C4-2B (cell line): ENCODE measurements at regions not wholly inside any gene's neighbourhood (a gene's known extent, or its start where the extent isn't known, plus 50 kb on each side); places are given as distances from the start of the nearest gene placed in this dataset.

Experiments used
- ZFX ChIP-seq: fragments of 450-650 bp; IDR thresholded peaks from 2 replicates; pipeline ENCODE4 v1.6.1; 2017
- TF ChIP-seq, protein P1 (sequence below): fragments of 450-650 bp; conservative IDR thresholded peaks from 2 replicates; pipeline ENCODE4 v1.5.1; 2017; ENCODE audit warnings: mild to moderate bottlenecking

DNA sequence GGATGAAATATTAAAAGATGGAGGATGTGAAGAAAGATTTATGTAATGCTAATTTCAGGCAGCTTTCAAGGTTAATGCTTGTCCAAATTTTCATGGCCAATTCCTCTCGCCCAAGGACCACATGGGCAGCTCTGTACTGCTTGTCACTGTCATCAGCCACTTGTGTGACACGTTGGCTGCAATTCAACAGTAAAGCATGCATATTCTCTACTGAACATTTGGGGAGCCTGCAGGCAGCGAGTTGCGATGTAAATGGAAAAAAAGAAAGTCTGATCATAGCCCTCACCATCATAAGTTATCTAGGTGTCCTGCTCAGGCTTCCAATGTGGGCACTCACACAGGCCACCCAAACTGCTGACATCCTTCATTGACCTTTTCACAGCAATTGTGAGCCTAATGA lies 1026.8 kb upstream of the NR2F2 start:
- TF ChIP-seq, protein P1, sequence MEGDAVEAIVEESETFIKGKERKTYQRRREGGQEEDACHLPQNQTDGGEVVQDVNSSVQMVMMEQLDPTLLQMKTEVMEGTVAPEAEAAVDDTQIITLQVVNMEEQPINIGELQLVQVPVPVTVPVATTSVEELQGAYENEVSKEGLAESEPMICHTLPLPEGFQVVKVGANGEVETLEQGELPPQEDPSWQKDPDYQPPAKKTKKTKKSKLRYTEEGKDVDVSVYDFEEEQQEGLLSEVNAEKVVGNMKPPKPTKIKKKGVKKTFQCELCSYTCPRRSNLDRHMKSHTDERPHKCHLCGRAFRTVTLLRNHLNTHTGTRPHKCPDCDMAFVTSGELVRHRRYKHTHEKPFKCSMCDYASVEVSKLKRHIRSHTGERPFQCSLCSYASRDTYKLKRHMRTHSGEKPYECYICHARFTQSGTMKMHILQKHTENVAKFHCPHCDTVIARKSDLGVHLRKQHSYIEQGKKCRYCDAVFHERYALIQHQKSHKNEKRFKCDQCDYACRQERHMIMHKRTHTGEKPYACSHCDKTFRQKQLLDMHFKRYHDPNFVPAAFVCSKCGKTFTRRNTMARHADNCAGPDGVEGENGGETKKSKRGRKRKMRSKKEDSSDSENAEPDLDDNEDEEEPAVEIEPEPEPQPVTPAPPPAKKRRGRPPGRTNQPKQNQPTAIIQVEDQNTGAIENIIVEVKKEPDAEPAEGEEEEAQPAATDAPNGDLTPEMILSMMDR: no peak
- no peak for TF ChIP-seq ZFX
